SK-N-SH treated with all-trans-retinoic acid at 6 μM for 48 hours (cell line): ENCODE measurements at regions not wholly inside any gene's neighbourhood (a gene's known extent, or its start where the extent isn't known, plus 50 kb on each side); places are given as distances from the start of the nearest gene placed in this dataset.

Experiments
- ESRRG ChIP-seq: fragments of 250-450 bp; sonication (Bioruptor Pico); IDR thresholded peaks from 2 replicates; pipeline ENCODE4 v1.6.1; 2021; ENCODE audit warnings: mild to moderate bottlenecking
- ZC3H10 ChIP-seq: fragments of 250-450 bp; sonication (Bioruptor Pico); IDR thresholded peaks from 2 replicates; pipeline ENCODE4 v1.5.1; 2021; ENCODE audit warnings: mild to moderate bottlenecking, moderate library complexity

- TF ChIP-seq ZC3H10 (CRISPR knock-in tag) (no peak), ESRRG (no peak)
Observed at GRCh38 chr4:157768419-157768818, 404.4 kb downstream of the GASK1B start.
